NCI-H2107 (cell line): ENCODE measurements at regions not wholly inside any gene's neighbourhood (a gene's known extent, or its start where the extent isn't known, plus 50 kb on each side); places are given as distances from the start of the nearest gene placed in this dataset.
"Not testable (repeated sequence)": the region's sequence is repeated elsewhere in the genome, so short reads cannot be mapped to it uniquely, and the experiment has no call there.

Source experiments
- DNase-seq: peaks from one replicate; lab custom pipeline; 2025; lab: John Stamatoyannopoulos, UW

GRCh38 chr4:123600987-123601904 is 204.7 kb downstream of the SPRY1 start:
- DNase-seq: no peak

DNA sequence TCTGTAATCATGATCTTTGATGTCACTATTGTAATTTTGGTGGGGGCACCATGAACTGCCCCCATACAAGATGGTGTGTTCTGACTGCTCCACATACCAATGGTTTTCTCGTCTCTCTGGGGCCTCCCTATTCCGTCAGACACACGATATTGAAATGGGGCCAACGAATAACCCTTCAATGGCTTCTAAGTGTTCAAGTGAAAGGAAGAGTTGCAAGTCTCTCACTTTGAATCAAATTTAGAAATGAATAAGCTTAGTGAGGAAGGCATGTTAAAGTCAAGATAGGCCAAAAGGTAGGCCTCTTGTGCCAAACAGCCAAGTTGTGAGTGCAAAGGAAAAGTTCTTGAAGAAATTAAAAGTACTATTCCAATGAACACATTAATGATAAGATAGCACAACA is 205.4 kb downstream of the SPRY1 start:
- no peak for DNase-seq

GRCh38 chr4:123603165-123603564 is 206.6 kb downstream of the SPRY1 start:
- no peak for DNase-seq

- DNase-seq: not testable (repeated sequence)
Observed at GRCh38 chr4:123605797-123606196, 209.2 kb downstream of the SPRY1 start.

DNA sequence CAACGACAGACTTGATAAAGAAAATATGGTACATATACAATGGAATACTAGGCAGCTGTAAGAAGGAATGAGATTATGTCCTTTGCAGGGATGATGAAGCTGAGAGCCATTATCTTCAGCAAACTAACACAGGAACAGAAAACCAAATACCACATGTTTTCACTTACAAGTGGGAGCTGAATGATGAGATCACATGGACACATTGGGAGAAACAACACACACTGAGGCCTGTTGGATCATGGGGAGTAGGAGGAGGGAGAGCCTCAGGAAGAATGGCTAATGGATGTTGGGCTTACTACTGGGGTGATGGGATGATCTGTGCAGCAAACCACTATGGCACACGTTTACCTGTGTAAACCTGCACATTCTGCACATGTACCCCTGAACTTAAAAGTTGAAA is 209.7 kb downstream of the SPRY1 start:
- DNase-seq: no peak

DNA sequence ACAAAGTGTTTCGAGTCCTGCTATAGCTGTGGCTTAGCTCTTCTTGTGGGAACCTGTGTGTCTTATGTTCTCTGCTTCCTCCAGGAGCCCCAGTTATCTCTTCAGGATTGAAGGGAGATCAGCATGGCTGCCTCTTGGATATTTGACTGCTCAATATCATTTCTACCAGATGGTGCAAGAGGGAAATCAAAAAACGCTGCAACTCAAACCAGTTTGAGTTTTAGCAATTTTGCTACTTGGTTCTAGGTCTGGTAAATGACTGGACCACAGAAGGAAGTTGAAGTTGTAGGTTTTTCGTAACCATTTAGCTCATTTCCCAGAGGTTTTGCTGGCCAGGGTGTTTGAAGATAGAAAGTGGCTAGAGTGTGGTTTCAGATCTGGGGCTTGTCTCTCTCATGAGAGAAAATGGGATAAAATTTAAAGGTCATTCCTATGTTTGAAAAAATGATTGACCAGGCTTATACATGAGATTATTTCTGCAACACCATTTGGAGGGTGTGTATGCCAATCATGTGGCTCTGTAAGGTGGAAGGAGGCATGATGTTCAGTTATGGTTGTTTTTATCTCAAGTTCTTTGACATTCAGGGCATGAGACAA is 210.4 kb downstream of the SPRY1 start:
- no peak for DNase-seq

GRCh38 chr4:123609829-123610228 is 213.2 kb downstream of the SPRY1 start:
- no peak for DNase-seq

DNA sequence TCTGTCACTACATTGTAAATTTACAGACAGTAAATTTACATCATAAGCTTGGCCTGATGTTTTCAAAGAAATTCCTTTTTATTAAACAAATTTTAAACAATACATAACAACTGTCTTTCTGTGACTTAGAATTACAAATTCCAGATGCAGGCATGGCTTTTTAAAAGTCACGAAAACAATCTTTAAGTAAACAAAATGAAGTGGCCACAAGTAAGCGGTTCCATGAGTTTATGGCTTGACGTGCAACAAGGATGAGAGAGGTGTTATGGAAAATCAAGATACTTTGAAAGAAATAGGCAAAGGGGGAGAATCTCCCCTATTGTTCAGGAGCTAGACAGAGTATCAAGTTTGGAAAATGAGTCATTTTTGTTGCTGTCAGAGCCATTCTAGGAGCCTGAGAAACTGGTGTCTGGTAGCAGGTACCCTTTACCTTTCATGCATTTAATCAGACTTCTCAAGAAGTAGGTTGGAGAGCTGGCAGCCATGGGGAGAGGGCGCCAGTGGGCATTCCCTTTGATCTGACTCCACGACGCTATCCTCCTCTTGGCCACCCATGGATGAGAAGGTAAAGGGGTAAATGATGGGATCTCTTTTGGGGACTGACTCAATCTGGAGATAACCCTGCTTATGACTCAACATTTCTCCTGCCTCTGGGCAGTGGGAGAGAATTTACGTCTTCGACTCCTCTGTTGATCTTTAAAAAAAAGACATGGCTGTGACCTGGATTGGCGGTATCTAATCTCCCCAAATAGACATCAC is 217.2 kb downstream of the SPRY1 start:
- no peak for DNase-seq

GRCh38 chr4:123615901-123616300 is 219.3 kb downstream of the SPRY1 start:
- DNase-seq: no peak

DNA sequence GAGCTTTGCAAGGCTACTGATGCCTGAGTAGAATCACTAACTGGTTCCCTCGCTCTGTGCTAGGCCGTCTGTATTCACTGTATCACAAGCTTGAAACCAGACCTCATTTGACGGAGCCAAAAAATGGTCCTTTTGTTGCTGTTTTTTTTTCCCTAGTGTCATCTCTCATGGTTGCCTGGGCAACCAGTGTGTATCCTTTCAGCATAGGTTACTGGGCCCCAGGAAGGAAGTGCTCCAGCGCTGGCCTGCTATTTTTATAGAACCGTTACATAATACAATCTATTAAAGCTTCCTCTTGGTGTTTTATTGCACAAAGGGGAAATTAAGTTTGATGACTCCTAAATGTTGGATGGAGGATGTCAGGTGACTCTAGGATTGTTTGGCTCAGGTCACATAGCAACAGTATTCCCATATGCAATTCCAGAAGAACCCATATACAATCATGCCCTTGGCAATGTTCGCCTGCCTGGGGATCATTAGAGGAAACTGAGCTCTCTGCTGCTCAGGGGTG is 220.4 kb downstream of the SPRY1 start:
- DNase-seq: no peak

DNA sequence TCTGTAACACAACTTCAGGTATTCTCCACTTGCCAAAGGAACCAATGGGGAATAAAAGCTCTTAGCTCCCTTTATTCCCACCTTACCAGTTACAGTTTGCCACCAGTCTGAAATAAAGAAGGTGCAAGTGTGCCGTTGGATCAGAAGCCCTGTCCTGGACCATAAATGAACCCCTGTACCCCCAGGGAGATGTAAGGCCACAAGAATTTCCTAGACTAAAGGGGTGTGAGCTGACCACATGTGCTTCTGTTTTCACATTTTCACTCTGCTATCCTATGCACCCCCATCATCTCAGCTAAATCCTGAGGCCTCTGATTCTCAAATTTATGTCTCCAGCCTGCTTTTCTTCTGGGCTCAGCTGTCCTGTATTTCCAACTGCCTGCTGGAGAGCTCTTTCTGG is 221.2 kb downstream of the SPRY1 start:
- DNase-seq: no peak

GRCh38 chr4:123618606-123619005 is 222.0 kb downstream of the SPRY1 start:
- DNase-seq: no peak

DNA sequence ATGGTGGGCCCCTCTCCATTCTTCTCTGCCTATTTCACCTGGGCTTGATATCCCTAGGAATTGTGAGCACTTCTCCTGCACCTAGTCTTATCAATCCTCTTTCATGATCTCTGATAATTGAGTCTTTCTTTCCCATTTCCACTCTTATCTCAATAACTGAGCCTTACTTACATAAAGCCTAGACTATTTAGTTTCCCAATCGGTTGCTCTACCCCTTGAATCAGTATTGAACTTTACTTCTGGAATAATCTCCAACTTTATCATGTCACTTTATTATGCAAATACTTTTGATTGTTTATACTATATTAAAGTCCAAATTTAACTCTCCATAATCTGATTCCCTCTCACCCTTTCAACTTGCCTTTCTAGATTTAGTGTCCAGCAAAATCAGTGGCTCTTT is 222.7 kb downstream of the SPRY1 start:
- DNase-seq: no peak

DNA sequence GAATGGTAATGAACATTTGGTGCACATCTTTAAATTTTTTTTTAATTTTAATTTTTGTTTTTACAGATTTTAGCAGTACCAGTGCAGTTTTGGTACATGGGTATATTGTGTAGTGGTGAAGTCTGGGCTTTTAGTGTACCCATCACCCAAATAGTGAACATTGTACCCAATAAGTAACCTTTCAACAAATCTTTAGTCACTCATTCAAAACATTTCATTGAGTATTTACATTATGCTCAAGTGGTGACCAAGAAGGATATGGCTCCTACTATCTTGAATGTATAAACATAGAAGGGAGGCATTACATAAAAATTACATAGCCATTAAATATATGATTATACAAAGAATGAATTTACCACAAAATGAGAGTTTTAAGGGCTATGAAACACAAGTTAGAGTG is 223.3 kb downstream of the SPRY1 start:
- DNase-seq: no peak

DNA sequence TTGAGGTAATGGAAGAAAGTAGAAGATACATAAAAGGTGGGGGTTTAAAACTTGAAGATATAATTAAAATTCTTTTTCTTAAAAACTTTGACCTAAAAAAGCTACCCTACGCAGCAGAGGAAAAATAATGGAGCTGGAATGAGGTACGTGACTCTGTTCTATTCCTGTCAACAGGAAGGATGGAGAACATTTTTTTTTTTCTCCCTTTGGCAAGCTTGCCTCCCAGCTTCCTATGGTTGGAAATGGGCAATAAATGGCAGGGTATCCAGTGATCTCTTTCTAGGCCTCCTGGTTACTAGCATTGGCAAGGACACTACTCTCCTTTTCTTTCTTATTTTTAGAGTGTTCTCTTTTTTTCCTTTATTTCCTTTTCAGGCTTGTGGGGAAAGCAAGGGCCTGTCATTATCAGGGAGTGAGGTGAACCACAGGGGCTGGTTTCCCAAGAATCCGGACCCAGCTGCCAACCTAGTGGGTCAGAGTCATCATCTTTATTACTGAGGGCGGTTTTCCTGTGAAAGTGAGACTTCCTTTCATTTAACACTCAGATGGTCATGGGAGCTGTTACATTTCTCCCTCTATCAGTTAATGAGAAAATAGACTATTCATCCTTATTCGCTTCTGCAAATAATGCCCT is 224.6 kb downstream of the SPRY1 start:
- no peak for DNase-seq

DNA sequence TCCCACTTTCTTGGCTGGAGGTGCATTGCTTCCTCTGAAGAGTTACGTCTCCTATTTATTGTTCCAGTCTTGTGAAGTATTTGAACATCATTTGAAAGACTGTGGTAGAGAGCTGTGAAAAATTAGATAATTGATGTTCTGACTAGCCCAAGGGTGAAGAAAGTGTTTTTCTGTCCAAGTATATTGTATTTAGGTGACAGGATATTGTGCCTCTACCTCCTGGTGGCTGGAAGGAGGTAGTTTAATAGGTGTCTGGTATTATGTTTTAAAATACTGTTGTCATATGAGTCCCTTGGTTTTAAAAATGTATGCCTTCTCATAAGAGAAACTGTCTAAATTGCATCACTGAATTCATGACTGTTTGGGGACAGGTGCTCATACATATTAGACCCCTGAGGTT is 226.0 kb downstream of the SPRY1 start:
- no peak for DNase-seq

GRCh38 chr4:123623611-123624010 is 227.0 kb downstream of the SPRY1 start:
- no peak for DNase-seq

DNA sequence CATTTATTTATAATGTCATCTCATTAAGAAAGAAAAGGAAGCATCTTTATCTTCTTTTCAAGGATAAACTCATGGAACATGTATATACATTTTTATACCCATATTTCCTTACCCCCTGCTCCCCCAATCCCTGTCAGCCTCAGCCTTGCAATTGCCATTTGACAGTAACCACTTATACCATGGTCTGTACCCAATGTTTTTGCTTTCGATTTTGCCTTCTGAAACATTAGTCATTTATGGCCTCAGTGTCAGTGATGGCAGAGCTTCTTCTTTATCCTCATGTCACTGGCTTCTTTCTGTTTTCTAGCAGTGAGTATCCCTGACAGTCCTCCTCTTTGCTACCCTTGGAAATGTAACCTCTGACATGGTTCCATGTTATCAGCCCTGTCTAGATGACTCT is 228.4 kb downstream of the SPRY1 start:
- DNase-seq: no peak

- no peak for DNase-seq
Observed at GRCh38 chr4:123628288-123628687, 231.7 kb downstream of the SPRY1 start.

DNA sequence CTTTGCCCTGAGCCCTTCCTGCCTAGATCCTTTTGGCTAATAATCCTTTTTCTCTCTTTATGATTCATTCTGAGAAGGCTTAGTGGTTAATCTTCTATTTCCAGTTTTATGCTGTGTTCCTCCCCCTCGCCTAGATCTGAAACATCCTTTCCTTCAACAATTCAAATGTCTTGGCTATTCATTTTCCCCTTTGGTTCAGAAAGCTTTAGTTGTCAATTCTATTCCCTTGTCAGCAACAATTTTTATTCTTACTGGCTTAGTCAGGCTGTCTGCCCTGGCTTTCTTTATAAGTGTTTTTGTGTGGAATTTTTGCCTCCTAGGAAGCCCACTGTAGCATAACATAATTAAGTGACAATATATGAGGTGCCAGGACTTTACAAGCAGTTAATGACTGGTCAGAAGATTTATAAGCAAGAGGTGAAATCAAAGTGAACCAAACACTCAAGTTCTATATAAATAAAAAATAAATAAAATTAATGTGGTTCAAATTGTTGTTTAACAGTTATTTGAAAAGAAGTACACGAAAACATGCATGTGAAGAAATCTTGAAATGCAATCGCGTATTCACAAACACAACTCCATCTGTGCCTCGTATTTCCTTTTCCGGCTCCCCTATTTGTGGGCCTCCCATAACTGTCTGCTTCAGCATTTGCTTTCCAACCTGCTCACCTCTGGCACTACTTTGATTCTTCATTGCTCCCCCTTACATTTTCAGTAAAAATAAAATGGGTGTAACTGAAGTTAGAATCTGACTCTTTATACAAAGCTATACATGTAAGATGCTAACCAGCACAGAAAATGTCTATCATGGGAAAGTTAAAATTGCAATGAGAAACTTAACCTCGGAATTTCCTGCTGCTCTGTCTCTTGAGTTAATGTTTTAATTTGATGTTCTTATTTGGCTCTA is 235.4 kb downstream of the SPRY1 start:
- DNase-seq: no peak

DNA sequence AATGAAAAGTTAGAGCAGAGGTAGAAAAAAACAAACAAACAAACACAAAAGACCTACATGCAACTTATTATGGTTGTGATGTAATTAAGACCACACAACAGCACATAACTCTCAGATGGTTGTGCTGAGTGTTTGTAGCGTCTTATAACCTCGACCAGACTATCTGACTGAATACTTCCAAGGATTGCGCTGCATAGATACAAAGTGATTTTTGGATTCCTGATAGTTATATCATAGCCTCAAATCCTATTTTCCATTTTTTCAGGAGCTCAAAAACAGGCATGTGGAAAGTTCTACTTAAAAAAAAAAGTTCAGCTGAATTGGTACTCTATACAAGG is 236.1 kb downstream of the SPRY1 start:
- no peak for DNase-seq
